HG02610 (cell line): ENCODE measurements at regions not wholly inside any gene's neighbourhood (a gene's known extent, or its start where the extent isn't known, plus 50 kb on each side); places are given as distances from the start of the nearest gene placed in this dataset.

Experiments
- ATAC-seq: cut with Tn5 transposase; IDR thresholded peaks from one replicate; pipeline ENCODE4 v1.9.1; 2021; ENCODE audit warnings: mild to moderate bottlenecking, moderate library complexity; ENCODE audit not compliant: unreplicated experiment

DNA sequence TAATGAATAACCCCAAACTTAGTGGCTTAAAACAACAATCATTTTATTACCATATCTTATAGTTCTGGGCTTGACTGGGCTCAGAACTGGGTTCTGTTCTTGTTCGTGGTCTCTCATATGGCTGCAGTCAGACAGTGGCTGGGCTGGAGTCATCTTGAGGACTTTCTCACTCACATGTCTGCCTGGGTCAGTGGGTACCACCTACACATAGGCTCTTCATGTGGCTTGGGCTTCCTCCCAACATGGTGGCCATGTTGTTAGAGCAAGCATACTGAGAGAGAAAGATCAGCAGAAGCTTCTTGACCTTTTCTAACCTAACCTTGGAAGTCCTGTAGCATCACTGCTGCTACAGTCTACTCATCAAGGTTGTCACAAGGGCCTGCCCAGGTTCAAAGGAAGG is 158.6 kb upstream of the SDK2 start:
- no peak for ATAC-seq

- no peak for ATAC-seq
Measured at GRCh38 chr17:73803964-73804435, 159.8 kb upstream of the SDK2 start.

GRCh38 chr17:73806768-73807167 is 162.5 kb upstream of the SDK2 start:
- no peak for ATAC-seq

DNA sequence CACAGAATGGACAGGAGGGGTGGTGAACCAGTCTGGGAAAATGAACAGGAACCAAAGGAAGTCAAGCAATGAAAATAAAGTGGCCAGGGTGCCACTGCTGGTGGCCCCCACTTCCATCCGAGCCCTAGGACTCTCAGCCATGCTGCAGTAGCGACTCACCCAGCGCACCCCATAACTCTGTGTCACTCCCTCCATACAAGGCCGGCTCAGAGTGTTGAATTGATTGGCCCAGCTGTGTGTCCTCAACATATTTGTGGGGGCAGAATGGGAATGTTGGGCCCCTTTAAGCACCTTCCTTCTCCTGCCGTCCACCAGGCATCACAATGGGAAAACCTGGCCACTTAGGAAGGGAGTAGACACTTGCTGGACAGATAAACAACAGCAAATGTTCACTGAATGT is 169.0 kb upstream of the SDK2 start:
- no peak for ATAC-seq

DNA sequence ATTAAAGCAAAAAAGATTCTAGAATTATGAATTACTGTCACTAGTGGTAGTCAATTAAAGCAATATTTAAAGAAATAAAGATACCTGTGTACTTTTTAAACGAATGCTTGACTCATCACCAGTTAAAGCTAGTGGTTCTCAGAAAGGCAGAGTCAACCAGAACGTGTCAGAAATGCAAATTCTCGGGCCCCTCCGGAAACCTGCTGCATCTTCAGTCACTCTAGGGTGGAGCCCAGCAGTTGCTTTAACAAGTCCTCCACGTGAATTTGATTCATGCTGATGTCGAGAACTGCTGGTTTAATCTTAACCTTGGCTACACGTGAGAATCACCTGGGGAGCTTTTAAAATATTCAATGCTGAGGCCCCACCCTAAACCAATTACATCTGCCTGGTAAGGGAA is 169.8 kb upstream of the SDK2 start:
- no peak for ATAC-seq

DNA sequence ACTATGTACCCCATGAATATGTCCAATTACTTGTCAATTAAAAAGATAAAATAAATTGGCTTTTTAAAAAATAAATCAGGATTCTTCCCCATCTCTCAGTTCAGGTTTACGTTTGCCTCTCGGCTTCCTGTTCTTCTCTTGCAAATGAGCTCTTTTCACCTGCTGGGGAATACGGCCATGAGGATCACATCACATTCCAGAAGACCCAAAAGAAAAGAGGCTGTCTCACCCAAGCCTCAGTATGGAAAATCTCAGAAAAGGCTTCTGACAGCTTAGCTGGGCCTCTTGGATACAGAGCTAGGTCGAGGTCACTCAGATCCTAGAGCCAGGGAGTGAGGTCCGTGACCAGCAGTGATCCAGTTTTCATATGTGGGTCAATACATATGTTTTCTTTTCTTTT is 171.2 kb upstream of the SDK2 start:
- no peak for ATAC-seq

- ATAC-seq, result no peak
Measured at GRCh38 chr17:73819440-73820395, 175.5 kb upstream of the SDK2 start.

DNA sequence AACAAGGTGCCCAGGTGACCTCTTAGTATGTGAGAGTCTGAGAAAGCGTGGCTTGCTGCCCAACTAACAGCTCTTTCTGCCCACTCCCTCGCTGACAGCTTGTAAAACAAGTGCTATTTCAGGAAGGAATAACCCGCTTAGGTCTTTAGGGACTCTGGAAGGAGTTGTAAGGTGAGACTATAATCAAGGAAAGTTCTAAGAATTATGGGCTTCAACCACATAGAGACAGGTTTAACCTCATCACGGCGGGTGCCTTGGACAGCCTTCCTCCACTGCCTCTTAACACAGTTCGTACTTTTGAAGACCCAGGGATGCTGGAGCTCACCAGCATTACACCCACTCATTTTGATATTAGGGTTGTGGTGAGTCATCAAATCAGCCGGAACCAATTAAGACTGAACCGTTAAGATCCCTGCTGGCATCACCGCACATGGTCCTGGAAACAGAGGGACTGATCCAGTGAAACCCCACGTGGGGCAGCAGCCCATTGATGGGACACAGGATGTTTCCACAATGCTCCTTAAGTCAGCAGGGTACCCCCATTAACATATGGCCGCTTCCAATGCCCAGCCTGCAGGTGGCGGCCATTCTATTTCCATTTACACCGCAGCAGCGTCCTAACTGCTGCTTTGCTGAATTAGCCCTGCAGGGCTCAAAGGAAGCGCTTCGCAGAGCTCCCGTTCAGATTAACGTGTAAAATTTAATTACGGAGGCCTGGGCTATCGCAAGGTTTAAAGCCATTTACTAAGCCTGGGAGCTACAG is 176.6 kb upstream of the SDK2 start:
- no peak for ATAC-seq

GRCh38 chr17:73821665-73822064 is 177.4 kb upstream of the SDK2 start:
- ATAC-seq, result no peak

- no peak for ATAC-seq
Measured at GRCh38 chr17:73822371-73822770, 178.1 kb upstream of the SDK2 start.

DNA sequence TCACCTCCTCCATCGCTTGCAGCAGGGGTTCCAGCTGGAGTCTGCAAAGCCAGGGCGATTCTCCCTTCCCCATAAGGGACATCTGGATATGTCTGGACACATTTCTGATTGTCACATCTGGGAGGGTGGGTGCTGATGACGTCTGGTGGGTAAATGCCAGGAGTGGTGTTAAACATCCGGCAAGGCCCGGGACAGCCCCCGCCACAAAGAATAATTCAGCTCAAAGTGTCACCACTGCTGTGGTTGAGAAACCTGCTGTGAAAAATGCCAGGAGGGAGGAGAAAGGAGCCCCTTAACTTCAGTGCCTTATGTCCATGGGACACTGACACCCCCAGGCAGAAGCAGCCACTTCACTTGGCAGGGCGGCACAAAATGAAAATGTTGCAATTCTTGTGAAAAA is 179.4 kb upstream of the SDK2 start:
- ATAC-seq, result no peak

- no peak for ATAC-seq
Measured at GRCh38 chr17:73824321-73824720, 180.1 kb upstream of the SDK2 start.

GRCh38 chr17:73826181-73826871 is 182.1 kb upstream of the SDK2 start:
- no peak for ATAC-seq

- ATAC-seq, result no peak
Measured at GRCh38 chr17:73826872-73827228, 182.6 kb upstream of the SDK2 start.

DNA sequence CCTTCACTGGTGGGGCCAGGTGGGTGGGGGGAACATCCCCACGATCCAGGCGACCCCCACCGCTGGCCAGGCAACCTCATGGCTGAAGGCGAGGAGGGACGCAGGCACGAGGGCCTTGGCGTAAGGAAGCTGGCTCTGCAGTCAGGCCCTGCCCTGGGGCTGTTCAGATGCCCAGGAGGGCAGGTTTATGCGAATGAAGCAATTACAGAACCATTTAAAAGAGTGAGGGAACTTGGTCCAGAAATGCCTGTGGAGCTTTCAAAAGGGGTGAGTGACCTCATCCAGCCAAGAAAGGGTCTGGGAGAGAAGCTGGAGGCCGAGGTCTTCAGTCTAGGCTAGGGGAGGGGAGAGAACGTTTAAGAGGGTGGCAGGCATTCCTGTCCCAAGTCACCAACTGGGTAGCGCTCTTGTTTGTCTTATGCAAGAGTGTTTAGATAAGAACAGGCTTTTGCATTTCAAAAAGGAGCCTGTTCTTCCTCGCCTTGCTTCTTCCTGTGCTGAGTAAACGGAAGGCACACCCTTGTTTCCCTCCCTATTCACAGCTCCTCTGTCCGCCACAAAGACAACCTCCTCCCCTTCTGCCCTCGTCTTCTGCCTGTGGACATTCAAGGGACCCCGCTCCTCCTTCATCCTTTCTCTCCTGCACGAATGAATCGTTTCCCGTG is 183.5 kb upstream of the SDK2 start:
- no peak for ATAC-seq

DNA sequence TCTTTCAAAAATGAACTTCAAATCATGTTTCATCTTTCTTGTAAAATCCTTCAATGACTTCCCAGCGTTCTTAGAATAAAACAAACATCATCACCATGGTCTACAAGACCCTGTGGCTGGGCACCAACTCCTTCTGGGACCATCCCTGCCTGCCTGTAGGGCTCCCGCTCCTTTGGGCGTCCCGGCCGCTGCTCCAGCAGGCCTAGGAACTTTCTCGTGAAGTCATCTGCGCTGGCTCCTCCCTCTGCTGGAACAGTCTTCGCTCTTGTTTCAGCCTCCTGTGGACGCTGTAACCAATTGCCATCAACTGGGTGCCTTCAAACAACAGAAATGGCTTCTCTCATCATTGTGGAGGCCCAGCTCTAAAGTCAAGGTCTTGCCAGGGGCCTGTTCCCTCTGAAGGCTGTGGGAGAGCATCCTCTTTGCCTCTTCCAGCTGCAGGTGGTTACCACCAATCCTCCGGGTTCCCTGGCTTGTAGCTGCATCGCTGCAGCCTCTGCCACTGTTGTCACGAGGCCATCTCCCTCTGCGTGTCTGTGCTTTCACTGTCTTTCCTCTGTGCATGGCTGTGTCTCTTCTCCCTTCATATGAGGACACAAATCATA is 185.5 kb upstream of the SDK2 start:
- no peak for ATAC-seq

GRCh38 chr17:73831699-73832098 is 187.5 kb upstream of the SDK2 start:
- ATAC-seq, result no peak

GRCh38 chr17:73833775-73834488 is 189.7 kb upstream of the SDK2 start:
- ATAC-seq, result no peak

- no peak for ATAC-seq
Measured at GRCh38 chr17:73834684-73835343, 190.6 kb upstream of the SDK2 start.
